ENCODE measurements at regions not wholly inside any gene's neighbourhood (a gene's known extent, or its start where the extent isn't known, plus 50 kb on each side); places are given as distances from the start of the nearest gene placed in this dataset.

DNA sequence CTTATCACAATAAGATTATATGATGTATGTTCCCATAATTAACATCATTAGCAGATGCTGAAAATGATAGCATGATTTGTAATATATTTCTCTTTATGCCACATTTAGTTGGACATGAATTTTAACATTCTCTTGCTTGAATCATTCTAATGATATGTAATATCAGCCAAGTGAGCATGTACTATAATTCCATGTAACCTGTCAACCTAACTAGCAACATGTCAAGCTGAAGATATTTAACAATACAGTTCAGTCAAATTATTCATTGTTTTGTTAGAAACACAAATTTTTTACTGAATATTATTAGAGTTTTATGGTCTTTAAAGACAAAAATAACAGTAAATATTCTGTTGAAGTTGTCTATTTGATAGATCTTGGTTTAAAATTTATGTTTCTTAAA lies 920.4 kb upstream of the PCDH10 start:
- H3K4me1 ChIP-seq: no peaks in the 10 kb centered on the region

DNA sequence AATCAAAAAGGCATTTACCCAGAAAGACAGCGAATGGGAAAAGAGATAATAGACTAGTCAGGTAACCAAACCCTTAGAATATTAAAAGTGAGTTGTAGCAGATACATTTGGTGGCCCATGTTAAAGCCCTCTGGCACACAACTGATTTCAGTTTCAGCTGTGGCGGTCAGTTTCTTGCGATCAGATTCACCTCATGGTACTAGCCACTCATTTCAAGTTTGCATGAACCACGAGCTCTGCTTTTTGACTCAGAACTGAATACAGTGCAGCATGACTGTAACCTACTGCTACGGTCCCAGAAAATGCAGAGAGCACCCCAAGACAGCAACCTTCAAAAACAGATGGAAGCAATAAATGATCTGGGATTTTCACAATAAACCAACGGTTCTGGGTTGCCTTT lies 919.1 kb upstream of the PCDH10 start:
- H3K4me3 ChIP-seq: no peak overlapping the region
- H3K27me3 ChIP-seq: no peaks in the 10 kb centered on the region
- H3K9me3 ChIP-seq: peaks cover 7% of the 10 kb centered on the region
- no peak for DNase-seq (ENCODE audit: low spot score in 2 of 2)
- WGBS: 87% methylated on average over 6 of the region's 6 CpGs
- no peak overlapping the region for H3K27ac ChIP-seq
- TF ChIP-seq POLR2A (IDR thresholded peaks at IDR 0.05): no peak
- no peak for TF ChIP-seq POLR2AphosphoS5 (IDR thresholded peaks at IDR 0.05)
- no peak for TF ChIP-seq EP300 (IDR thresholded peaks at IDR 0.05)
- TF ChIP-seq, protein P1, sequence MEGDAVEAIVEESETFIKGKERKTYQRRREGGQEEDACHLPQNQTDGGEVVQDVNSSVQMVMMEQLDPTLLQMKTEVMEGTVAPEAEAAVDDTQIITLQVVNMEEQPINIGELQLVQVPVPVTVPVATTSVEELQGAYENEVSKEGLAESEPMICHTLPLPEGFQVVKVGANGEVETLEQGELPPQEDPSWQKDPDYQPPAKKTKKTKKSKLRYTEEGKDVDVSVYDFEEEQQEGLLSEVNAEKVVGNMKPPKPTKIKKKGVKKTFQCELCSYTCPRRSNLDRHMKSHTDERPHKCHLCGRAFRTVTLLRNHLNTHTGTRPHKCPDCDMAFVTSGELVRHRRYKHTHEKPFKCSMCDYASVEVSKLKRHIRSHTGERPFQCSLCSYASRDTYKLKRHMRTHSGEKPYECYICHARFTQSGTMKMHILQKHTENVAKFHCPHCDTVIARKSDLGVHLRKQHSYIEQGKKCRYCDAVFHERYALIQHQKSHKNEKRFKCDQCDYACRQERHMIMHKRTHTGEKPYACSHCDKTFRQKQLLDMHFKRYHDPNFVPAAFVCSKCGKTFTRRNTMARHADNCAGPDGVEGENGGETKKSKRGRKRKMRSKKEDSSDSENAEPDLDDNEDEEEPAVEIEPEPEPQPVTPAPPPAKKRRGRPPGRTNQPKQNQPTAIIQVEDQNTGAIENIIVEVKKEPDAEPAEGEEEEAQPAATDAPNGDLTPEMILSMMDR (IDR thresholded peaks at IDR 0.05): no peak
- H3K4me1 ChIP-seq: no peaks in the 10 kb centered on the region
- no peaks in the 10 kb centered on the region for H3K36me3 ChIP-seq

More for the DNA sequence above, 920.4 kb upstream of the PCDH10 start:
- TF ChIP-seq, protein P1 (IDR thresholded peaks at IDR 0.05): no peak
- no peak for TF ChIP-seq POLR2A (IDR thresholded peaks at IDR 0.05)
- no peak for TF ChIP-seq POLR2AphosphoS5 (IDR thresholded peaks at IDR 0.05)
- Histone ChIP-seq H3K4me3 (no peak overlapping the region), H3K36me3 (no peaks in the 10 kb centered on the region), H3K9me3 (peaks cover 7% of the 10 kb centered on the region), H3K27me3 (no peaks in the 10 kb centered on the region), H3K27ac (no peak overlapping the region)
- DNase-seq (ENCODE audit: low spot score in 2 of 2): no peak

DNA sequence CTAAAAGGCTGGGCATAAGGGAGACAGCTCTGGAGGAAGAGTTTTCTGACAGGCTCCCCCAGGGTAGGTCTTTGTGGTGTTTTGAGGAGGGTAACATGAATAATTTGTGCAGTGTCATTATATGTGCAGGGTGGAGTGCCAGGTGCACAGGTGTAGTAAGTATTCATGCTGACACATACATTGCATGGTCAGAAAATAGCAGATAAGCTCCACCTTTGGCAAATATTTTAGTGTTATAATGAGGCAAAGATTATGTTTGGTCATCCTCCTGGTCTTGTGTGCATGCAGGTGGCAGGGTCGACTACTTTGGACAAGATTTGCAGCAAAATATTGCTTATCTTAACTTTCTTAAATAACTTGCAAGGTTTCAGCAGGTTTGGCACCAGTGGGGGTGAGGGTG lies 910.4 kb upstream of the PCDH10 start:
- WGBS: 86% methylated on average over 1 of the region's 1 CpG
- H3K36me3 ChIP-seq: no peaks in the 10 kb centered on the region
- DNase-seq (ENCODE audit: low spot score in 2 of 2): no peak
- TF ChIP-seq POLR2A (IDR thresholded peaks at IDR 0.05): no peak
- TF ChIP-seq POLR2AphosphoS5 (IDR thresholded peaks at IDR 0.05): no peak
- no peak for TF ChIP-seq EP300 (IDR thresholded peaks at IDR 0.05)
- TF ChIP-seq, protein P1 (IDR thresholded peaks at IDR 0.05): no peak
- no peaks in the 10 kb centered on the region for H3K27me3 ChIP-seq
- H3K27ac ChIP-seq: no peak overlapping the region
- H3K4me1 ChIP-seq: no peaks in the 10 kb centered on the region
- no peak overlapping the region for H3K4me3 ChIP-seq
- no peaks in the 10 kb centered on the region for H3K9me3 ChIP-seq

DNA sequence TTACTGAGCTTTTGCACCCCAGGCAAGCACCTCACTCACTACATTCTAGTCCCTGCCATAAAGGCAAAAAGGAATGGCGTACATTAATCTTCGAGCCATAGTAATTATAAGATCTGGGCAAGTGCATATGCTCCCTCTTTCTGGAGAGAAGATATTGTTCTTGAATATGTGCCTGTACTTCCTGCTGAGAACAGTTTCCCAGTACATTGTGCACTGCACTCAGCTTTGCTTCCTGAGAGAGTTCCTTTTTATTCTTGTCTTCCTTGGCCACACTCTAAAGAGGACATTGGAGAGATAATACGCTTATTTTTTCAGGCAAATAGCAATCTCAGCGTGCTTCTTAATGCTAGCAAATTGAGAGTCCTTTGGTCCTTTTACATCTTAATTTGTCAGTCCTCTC lies 909.0 kb upstream of the PCDH10 start:
- no peaks in the 10 kb centered on the region for H3K9me3 ChIP-seq
- whole genome bisulfite sequencing: 77% methylated on average over 4 of the region's 4 CpGs
- TF ChIP-seq EP300 (IDR thresholded peaks at IDR 0.05): no peak
- TF ChIP-seq, protein P1 (IDR thresholded peaks at IDR 0.05): no peak
- no peaks in the 10 kb centered on the region for H3K4me1 ChIP-seq
- no peaks in the 10 kb centered on the region for H3K27me3 ChIP-seq
- H3K27ac ChIP-seq: no peak overlapping the region
- H3K36me3 ChIP-seq: no peaks in the 10 kb centered on the region
- no peak for DNase-seq (ENCODE audit: low spot score in 2 of 2)
- no peak overlapping the region for H3K4me3 ChIP-seq

DNA sequence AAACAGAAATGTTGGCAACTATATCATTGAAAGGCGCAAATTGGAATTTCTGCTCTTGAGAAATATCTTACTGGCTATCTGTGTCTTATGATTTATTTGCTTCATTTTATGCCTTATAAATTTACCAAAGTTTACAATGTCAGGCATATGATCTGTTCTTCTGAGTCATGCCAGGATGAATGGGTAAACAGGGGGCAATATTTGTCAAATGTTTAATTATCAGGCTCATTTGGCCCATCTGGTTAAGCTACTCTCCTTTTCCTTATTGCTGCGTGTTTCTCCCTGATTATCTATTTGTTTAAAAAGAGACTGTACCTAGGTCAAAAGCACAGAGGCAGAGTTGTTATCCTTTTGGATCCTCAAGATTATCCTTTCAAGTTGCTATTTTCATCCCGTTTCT lies 903.8 kb upstream of the PCDH10 start:
- TF ChIP-seq POLR2AphosphoS5 (IDR thresholded peaks at IDR 0.05) (no peak), EP300 (IDR thresholded peaks at IDR 0.05) (no peak), POLR2A (IDR thresholded peaks at IDR 0.05) (no peak)
- TF ChIP-seq, protein P1 (IDR thresholded peaks at IDR 0.05): no peak
- 65% methylated on average over 3 of the region's 3 CpGs for WGBS
- Histone ChIP-seq H3K27ac (no peak overlapping the region), H3K4me1 (no peaks in the 10 kb centered on the region), H3K27me3 (no peaks in the 10 kb centered on the region), H3K9me3 (no peaks in the 10 kb centered on the region), H3K4me3 (no peak overlapping the region), H3K36me3 (no peaks in the 10 kb centered on the region)
- DNase-seq (ENCODE audit: low spot score in 2 of 2): no peak
